HCT116 (cell line): ENCODE measurements at regions not wholly inside any gene's neighbourhood (a gene's known extent, or its start where the extent isn't known, plus 50 kb on each side); places are given as distances from the start of the nearest gene placed in this dataset.

Source experiments
- ATAC-seq: fragments of 200-7000 bp; cut with Tn5 transposase; 2 replicates; pipeline ENCODE4 v1.9.1; 2020; ENCODE audit warnings: mild to moderate bottlenecking, moderate library complexity
- BruUV-seq: library from RNA; stranded (reverse); fragments of 400-500 nt; replicated peaks from 2 replicates; lab custom pipeline; 2021; lab: Mats Ljungman, UMichigan
- CTCF ChIA-PET: fragments of 300-600 bp; sonication (Branson Sonifier 250); formaldehyde crosslinking; loops from one replicate; lab custom pipeline; 2021; ENCODE audit warnings: antibody characterized with exemption; lab: Charles Lee
- POLR2A ChIA-PET: fragments of 300-600, 350-600 bp; sonication (Branson Sonifier 250); formaldehyde crosslinking; loops from one replicate; lab custom pipeline; 2021; ENCODE audit warnings: antibody characterized with exemption; lab: Charles Lee
- RAD21 ChIA-PET, 2 experiments: fragments of 300-600 bp; sonication (Branson Sonifier 250); formaldehyde crosslinking; loops; one replicate each; lab custom pipeline; 2023; ENCODE audit warnings: low total read pairs in 2 of 2; ENCODE audit not compliant: uncharacterized antibody in 2 of 2, unreplicated experiment in 2 of 2, low non-redundant PET in 1 of 2; lab: Charles Lee
- DNase-seq: peaks from one replicate; pipeline ENCODE4 v3.0.0-alpha.2; 2010; ENCODE audit warnings: low read depth, low spot score
- H2AFZ ChIP-seq: fragments of 200-600 bp; shearing (Covaris generic), sonication (generic); 2 replicates; pipeline ENCODE4 v1.6.1; 2017; ENCODE audit warnings: low read depth, mixed run types, mixed read lengths, antibody characterized with exemption, low read length; ENCODE audit not compliant: poor library complexity, severe bottlenecking
- H3K27ac ChIP-seq: 2 replicates; pipeline ENCODE4 v1.5.1; 2012; ENCODE audit warnings: low read depth, low read length
- H3K27me3 ChIP-seq: fragments of 200-600 bp; sonication (generic); 2 replicates; pipeline ENCODE4 v1.6.1; 2016; ENCODE audit warnings: mixed run types, low read length, mixed read lengths; ENCODE audit not compliant: insufficient read depth
- H3K36me3 ChIP-seq, 2 experiments: fragments of 200-500 bp in 1 of 2; fragments of 200-600 bp in 1 of 2; sonication (Bioruptor generic) in 1 of 2; sonication (generic) in 1 of 2; 2 replicates each; pipeline versions ENCODE4 v1.5.1 to v1.6.1; 2014 to 2016; ENCODE audit warnings: low read length in 2 of 2, inconsistent platforms in 1 of 2, mixed read lengths in 1 of 2, mixed run types in 1 of 2; ENCODE audit not compliant: insufficient read depth in 2 of 2, control insufficient read depth in 1 of 2
- H3K4me1 ChIP-seq, 2 experiments: fragments of 200-600 bp in 1 of 2; sonication (generic) in 1 of 2; 2 replicates each; pipeline versions ENCODE4 v1.5.1 to v1.6.1; 2012 to 2017; ENCODE audit warnings: low read length in 2 of 2, inconsistent platforms in 1 of 2, mild to moderate bottlenecking in 1 of 2, mixed read lengths in 1 of 2, mixed run types in 1 of 2, moderate library complexity in 1 of 2; ENCODE audit not compliant: insufficient read depth in 2 of 2, control insufficient read depth in 1 of 2
- H3K4me2 ChIP-seq: fragments of 200-600 bp; sonication (generic); 2 replicates; pipeline ENCODE4 v1.6.1; 2017; ENCODE audit warnings: mixed run types, low read length, mixed read lengths
- H3K4me3 ChIP-seq, 2 experiments: fragments of 200-600 bp in 1 of 2; sonication (generic) in 1 of 2; replicated peaks in 1 of 2; 2 replicates each; pipeline ENCODE4 v1.5.1; 2011 to 2016; ENCODE audit warnings: low read length in 2 of 2, control low read depth in 1 of 2, low read depth in 1 of 2, mild to moderate bottlenecking in 1 of 2, mixed read lengths in 1 of 2, mixed run types in 1 of 2
- H3K79me2 ChIP-seq: fragments of 200-600 bp; sonication (generic); 2 replicates; pipeline ENCODE4 v1.6.1; 2017; ENCODE audit warnings: mild to moderate bottlenecking, mixed run types, low read length, moderate library complexity, mixed read lengths; ENCODE audit not compliant: insufficient read depth
- H3K9ac ChIP-seq: fragments of 200-600 bp; sonication (generic); 2 replicates; pipeline ENCODE4 v1.6.1; 2016; ENCODE audit warnings: low read length, mixed read lengths
- H3K9me2 ChIP-seq: fragments of 200-600 bp; sonication (generic), shearing (Covaris generic); 2 replicates; pipeline ENCODE4 v1.6.1; 2017; ENCODE audit warnings: mixed run types, mild to moderate bottlenecking, moderate library complexity; ENCODE audit not compliant: insufficient read depth
- H3K9me3 ChIP-seq, 2 experiments: fragments of 200-500 bp in 1 of 2; fragments of 200-600 bp in 1 of 2; sonication (Bioruptor generic) in 1 of 2; sonication (generic) in 1 of 2; 2 replicates each; pipeline ENCODE4 v1.6.1; 2014 to 2017; ENCODE audit warnings: low read length in 2 of 2, mixed read lengths in 2 of 2, inconsistent platforms in 1 of 2, low read depth in 1 of 2, mild to moderate bottlenecking in 1 of 2, mixed run types in 1 of 2, moderate library complexity in 1 of 2; ENCODE audit not compliant: control insufficient read depth in 1 of 2, insufficient read depth in 1 of 2
- H4K20me1 ChIP-seq: fragments of 200-600 bp; sonication (generic), shearing (Covaris generic); 2 replicates; pipeline ENCODE4 v1.6.1; 2017; ENCODE audit warnings: mixed run types, mild to moderate bottlenecking, moderate library complexity; ENCODE audit not compliant: insufficient read depth
- ATF3 ChIP-seq: IDR thresholded peaks from 2 replicates; pipeline ENCODE4 v1.6.1; 2012
- CBX3 ChIP-seq: IDR thresholded peaks from 2 replicates; pipeline ENCODE4 v1.6.1; 2012; ENCODE audit warnings: low read depth
- CEBPB ChIP-seq: IDR thresholded peaks from 2 replicates; pipeline ENCODE4 v1.6.1; 2012; ENCODE audit warnings: low read depth
- EGR1 ChIP-seq: IDR thresholded peaks from 2 replicates; pipeline ENCODE4 v1.6.1; 2012; ENCODE audit warnings: low read depth
- ELF1 ChIP-seq: IDR thresholded peaks from 2 replicates; pipeline ENCODE4 v1.6.1; 2012; ENCODE audit warnings: low read depth, borderline replicate concordance
- EZH2 ChIP-seq: fragments of 200-600 bp; sonication (generic); IDR thresholded peaks from 2 replicates; pipeline ENCODE4 v1.6.1; 2017; ENCODE audit warnings: antibody characterized with exemption, mixed run types
- EZH2phosphoT487 ChIP-seq: fragments of 200-600 bp; IDR thresholded peaks from 2 replicates; pipeline ENCODE4 v1.6.1; 2018; ENCODE audit warnings: antibody characterized with exemption, borderline replicate concordance
- FOSL1 ChIP-seq: IDR thresholded peaks from 2 replicates; pipeline ENCODE4 v1.6.1; 2012; ENCODE audit warnings: low read depth
- JUND ChIP-seq: IDR thresholded peaks from 2 replicates; pipeline ENCODE4 v1.6.1; 2012
- POLR2A ChIP-seq: IDR thresholded peaks from 2 replicates; pipeline ENCODE4 v1.7.0; 2011; ENCODE audit warnings: borderline replicate concordance; ENCODE audit not compliant: insufficient read depth, insufficient read length; ENCODE audit errors: extremely low read depth
- RAD21 ChIP-seq: IDR thresholded peaks from 2 replicates; pipeline ENCODE4 v1.6.1; 2012; ENCODE audit warnings: low read depth, mild to moderate bottlenecking
- SIN3A ChIP-seq: IDR thresholded peaks from 2 replicates; pipeline ENCODE4 v1.6.1; 2012; ENCODE audit warnings: low read depth
- SP1 ChIP-seq: IDR thresholded peaks from 2 replicates; pipeline ENCODE4 v1.6.1; 2012; ENCODE audit warnings: low read depth
- SRF ChIP-seq: IDR thresholded peaks from 2 replicates; pipeline ENCODE4 v1.6.1; 2012; ENCODE audit warnings: low read depth
- TCF7L2 ChIP-seq: IDR thresholded peaks from 2 replicates; pipeline ENCODE4 v1.7.0; 2011; ENCODE audit warnings: borderline replicate concordance, inconsistent platforms; ENCODE audit not compliant: insufficient read depth, insufficient read length; ENCODE audit errors: extremely low read depth
- YY1 ChIP-seq: IDR thresholded peaks from 2 replicates; pipeline ENCODE4 v1.6.1; 2011; ENCODE audit warnings: low read length, low read depth, moderate library complexity, mild to moderate bottlenecking; ENCODE audit not compliant: insufficient replicate concordance; ENCODE audit errors: extremely low read depth
- ZFX ChIP-seq: fragments of 450-650 bp; IDR thresholded peaks from 2 replicates; pipeline ENCODE4 v1.6.1; 2017
- ZNF274 ChIP-seq: fragments of 200-500 bp; sonication (Bioruptor generic); IDR thresholded peaks from 2 replicates; pipeline ENCODE4 v1.6.1; 2014; ENCODE audit warnings: mild to moderate bottlenecking, low read depth, low read length, inconsistent platforms
- intact Hi-C: fragments of 100-400 bp; cut with micrococcal nuclease; formaldehyde crosslinking; loops from 2 replicates; pipeline ENCODE4 v1.10.0; 2022
- TF ChIP-seq, protein P1 (sequence below): IDR thresholded peaks from 2 replicates; pipeline ENCODE4 v1.6.1; 2012

DNA sequence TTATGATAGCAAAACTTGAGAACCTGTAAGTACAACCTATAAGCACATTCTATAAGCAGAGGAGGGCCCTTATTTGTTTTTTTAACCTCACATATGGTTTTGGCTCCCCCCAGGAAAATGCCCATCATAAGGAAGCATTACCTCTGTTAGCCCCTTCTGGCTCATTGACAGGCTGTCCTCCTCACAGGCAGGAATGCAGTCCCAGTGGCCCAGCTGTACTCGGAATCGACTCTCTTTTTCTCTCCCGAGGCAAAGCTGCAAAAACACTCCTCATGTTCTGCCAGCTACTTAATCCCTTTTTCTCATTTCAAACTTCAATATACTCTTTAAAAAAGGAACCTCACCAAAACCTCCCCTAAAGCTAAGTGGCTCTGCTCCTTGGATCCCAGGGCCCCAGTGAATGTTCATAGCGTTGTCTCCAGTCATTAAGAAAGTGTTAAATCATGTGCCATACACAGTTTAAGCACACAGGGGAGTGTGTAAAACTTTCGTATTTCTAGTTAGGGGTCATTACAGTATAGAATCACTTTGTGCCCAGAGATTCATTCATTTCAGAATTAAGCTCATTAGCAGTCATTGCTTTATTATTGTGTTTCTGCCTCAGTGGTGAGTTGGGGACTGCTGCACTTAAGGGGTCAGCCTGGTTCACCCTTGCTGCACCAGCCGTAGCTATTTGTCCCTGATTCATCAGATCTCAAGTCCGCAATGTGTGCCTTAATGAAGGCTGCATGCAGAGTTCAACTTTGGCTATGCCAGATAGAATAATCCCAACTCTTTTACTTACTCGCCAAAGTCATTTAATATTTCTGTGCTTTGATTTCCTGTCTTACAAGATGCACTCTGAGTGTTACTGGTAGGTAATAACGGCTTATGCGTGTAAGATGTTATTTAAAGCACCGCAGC lies 57.6 kb downstream of the JRKL start:
- H3K36me3 ChIP-seq = no peaks in the 10 kb centered on the region
- peaks cover 32% of the 10 kb centered on the region for H3K27me3 ChIP-seq
- intact Hi-C loops = no loop called here
- no peak overlapping the region for H3K4me3 ChIP-seq
- no peak overlapping the region for H2AFZ ChIP-seq
- no peak overlapping the region for H3K27ac ChIP-seq
- H3K9me3 ChIP-seq = no peaks in the 10 kb centered on the region
- no peak for ATAC-seq
- H3K9me2 ChIP-seq = no peaks in the 10 kb centered on the region
- H3K9ac ChIP-seq = no peak overlapping the region
- TF ChIP-seq, protein P1, sequence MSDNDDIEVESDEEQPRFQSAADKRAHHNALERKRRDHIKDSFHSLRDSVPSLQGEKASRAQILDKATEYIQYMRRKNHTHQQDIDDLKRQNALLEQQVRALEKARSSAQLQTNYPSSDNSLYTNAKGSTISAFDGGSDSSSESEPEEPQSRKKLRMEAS = no peak
- TF ChIP-seq ATF3 (no peak), ZNF274 (no peak), EGR1 (no peak), YY1 (no peak), TCF7L2 (no peak), ELF1 (no peak), SP1 (no peak), EZH2phosphoT487 (no peak), EZH2 (no peak), SRF (no peak), POLR2A (no peak), FOSL1 (no peak), CEBPB (no peak), ZFX (no peak), JUND (no peak), RAD21 (no peak), CBX3 (no peak), SIN3A (no peak)
- DNase-seq = no peak
- BruUV-seq = no TSS peak
- CTCF ChIA-PET = interaction anchor here (1.6 kb wide), 1 partner anchor 17 kb away, joined by 5 read pairs; no protein-coding TSS in a partner anchor
- no peaks in the 10 kb centered on the region for H3K79me2 ChIP-seq
- H3K4me1 ChIP-seq = no peaks in the 10 kb centered on the region
- no peak overlapping the region for H3K4me2 ChIP-seq
- RAD21 ChIA-PET = no interaction called here
- H4K20me1 ChIP-seq = no peaks in the 10 kb centered on the region
- POLR2A ChIA-PET = no interaction called here
